HG03354 (cell line): ENCODE measurements at regions not wholly inside any gene's neighbourhood (a gene's known extent, or its start where the extent isn't known, plus 50 kb on each side); places are given as distances from the start of the nearest gene placed in this dataset.

Source experiments
- ATAC-seq: cut with Tn5 transposase; IDR thresholded peaks from one replicate; pipeline ENCODE4 v1.9.1; 2021; ENCODE audit warnings: mild to moderate bottlenecking; ENCODE audit not compliant: unreplicated experiment, poor library complexity, severe bottlenecking

GRCh38 chr17:13962716-13963240, 106.5 kb upstream of the COX10 start:
- ATAC-seq = no peak

GRCh38 chr17:13967416-13967815, 101.9 kb upstream of the COX10 start:
- no peak for ATAC-seq

- ATAC-seq = no peak
These were observed 98.8 kb upstream of the COX10 start for GRCh38 chr17:13970531-13970930.

- ATAC-seq = no peak
These were observed 95.2 kb upstream of the COX10 start for GRCh38 chr17:13973960-13974651.

GRCh38 chr17:13977837-13978236, 91.5 kb upstream of the COX10 start:
- ATAC-seq = no peak

- ATAC-seq = no peak
These were observed 90.8 kb upstream of the COX10 start for GRCh38 chr17:13978478-13978877.

- no peak for ATAC-seq
These were observed 87.4 kb upstream of the COX10 start for GRCh38 chr17:13981881-13982280.

GRCh38 chr17:13984956-13985355, 84.3 kb upstream of the COX10 start:
- ATAC-seq = no peak

- ATAC-seq = no peak
These were observed 82.4 kb upstream of the COX10 start for GRCh38 chr17:13986855-13987254.

GRCh38 chr17:13989138-13989537, 80.2 kb upstream of the COX10 start:
- ATAC-seq = no peak

- no peak for ATAC-seq
These were observed 76.2 kb upstream of the COX10 start for GRCh38 chr17:13993106-13993505.

- ATAC-seq = no peak
These were observed 75.3 kb upstream of the COX10 start for GRCh38 chr17:13994050-13994449.

- ATAC-seq = no peak
These were observed 73.4 kb upstream of the COX10 start for GRCh38 chr17:13995856-13996271.

GRCh38 chr17:13996276-13996675, 73.0 kb upstream of the COX10 start:
- ATAC-seq = no peak

GRCh38 chr17:13996748-13997147, 72.6 kb upstream of the COX10 start:
- ATAC-seq = no peak

GRCh38 chr17:14004927-14005620, 64.2 kb upstream of the COX10 start:
- ATAC-seq = no peak

- no peak for ATAC-seq
These were observed 62.9 kb upstream of the COX10 start for GRCh38 chr17:14006249-14006942.

- ATAC-seq = no peak
These were observed 61.4 kb upstream of the COX10 start for GRCh38 chr17:14007951-14008350.

GRCh38 chr17:14011036-14011692, 58.1 kb upstream of the COX10 start:
- no peak for ATAC-seq

GRCh38 chr17:14011740-14012405, 57.4 kb upstream of the COX10 start:
- no peak for ATAC-seq
